ENCODE measurements at regions not wholly inside any gene's neighbourhood (a gene's known extent, or its start where the extent isn't known, plus 50 kb on each side); places are given as distances from the start of the nearest gene placed in this dataset.

DNA sequence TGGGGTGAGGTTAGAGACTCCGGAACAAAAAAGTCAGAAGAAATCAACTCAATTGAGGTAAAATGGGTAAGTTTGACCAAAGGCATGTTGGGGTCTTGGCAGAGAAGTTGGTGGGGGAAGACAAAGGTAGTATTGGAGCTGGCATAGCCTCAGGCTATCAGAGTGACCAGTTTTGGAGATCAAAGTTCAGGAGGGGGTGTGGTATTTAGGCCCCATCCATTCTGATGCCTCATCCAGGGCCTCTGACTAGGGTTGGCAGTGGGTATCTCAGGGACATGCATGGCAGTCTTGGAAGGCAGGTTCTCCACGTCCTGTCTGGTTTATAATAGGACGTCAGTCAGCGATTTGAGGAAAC is 73.2 kb upstream of the TRABD2B start:
- TF ChIP-seq, protein P1, sequence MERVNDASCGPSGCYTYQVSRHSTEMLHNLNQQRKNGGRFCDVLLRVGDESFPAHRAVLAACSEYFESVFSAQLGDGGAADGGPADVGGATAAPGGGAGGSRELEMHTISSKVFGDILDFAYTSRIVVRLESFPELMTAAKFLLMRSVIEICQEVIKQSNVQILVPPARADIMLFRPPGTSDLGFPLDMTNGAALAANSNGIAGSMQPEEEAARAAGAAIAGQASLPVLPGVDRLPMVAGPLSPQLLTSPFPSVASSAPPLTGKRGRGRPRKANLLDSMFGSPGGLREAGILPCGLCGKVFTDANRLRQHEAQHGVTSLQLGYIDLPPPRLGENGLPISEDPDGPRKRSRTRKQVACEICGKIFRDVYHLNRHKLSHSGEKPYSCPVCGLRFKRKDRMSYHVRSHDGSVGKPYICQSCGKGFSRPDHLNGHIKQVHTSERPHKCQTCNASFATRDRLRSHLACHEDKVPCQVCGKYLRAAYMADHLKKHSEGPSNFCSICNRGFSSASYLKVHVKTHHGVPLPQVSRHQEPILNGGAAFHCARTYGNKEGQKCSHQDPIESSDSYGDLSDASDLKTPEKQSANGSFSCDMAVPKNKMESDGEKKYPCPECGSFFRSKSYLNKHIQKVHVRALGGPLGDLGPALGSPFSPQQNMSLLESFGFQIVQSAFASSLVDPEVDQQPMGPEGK (CRISPR knock-in tag; IDR thresholded peaks at IDR 0.05; ENCODE audit: borderline replicate concordance), result no peak
- no peak for TF ChIP-seq TOX (CRISPR knock-in tag; IDR thresholded peaks at IDR 0.05; ENCODE audit: borderline replicate concordance)
- TF ChIP-seq RARB (CRISPR knock-in tag; IDR thresholded peaks at IDR 0.05), result no peak
- TF ChIP-seq ZC3H10 (CRISPR knock-in tag; IDR thresholded peaks at IDR 0.05), result no peak
- TF ChIP-seq ZFP3 (CRISPR knock-in tag; IDR thresholded peaks at IDR 0.05), result no peak
- TF ChIP-seq OSR1 (CRISPR knock-in tag; IDR thresholded peaks at IDR 0.05), result no peak
- no peak for TF ChIP-seq ISL1 (CRISPR knock-in tag; IDR thresholded peaks at IDR 0.05)
- no peak for TF ChIP-seq ARNTL (CRISPR knock-in tag; IDR thresholded peaks at IDR 0.05; ENCODE audit: borderline replicate concordance, low read depth)
- TF ChIP-seq GLIS3 (CRISPR knock-in tag; IDR thresholded peaks at IDR 0.05), result no peak
- TF ChIP-seq, protein P2, sequence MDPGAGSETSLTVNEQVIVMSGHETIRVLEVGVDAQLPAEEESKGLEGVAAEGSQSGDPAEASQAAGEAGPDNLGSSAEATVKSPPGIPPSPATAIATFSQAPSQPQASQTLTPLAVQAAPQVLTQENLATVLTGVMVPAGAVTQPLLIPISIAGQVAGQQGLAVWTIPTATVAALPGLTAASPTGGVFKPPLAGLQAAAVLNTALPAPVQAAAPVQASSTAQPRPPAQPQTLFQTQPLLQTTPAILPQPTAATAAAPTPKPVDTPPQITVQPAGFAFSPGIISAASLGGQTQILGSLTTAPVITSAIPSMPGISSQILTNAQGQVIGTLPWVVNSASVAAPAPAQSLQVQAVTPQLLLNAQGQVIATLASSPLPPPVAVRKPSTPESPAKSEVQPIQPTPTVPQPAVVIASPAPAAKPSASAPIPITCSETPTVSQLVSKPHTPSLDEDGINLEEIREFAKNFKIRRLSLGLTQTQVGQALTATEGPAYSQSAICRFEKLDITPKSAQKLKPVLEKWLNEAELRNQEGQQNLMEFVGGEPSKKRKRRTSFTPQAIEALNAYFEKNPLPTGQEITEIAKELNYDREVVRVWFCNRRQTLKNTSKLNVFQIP (CRISPR knock-in tag; IDR thresholded peaks at IDR 0.05; ENCODE audit: borderline replicate concordance, low read depth), result no peak
- no peak for TF ChIP-seq CSDC2 (CRISPR knock-in tag; IDR thresholded peaks at IDR 0.05)
- TF ChIP-seq ZNF565 (CRISPR knock-in tag; conservative IDR thresholded peaks at IDR 0.05; ENCODE audit: low read depth), result no peak

Measured in SK-N-SH treated with all-trans-retinoic acid at 6 μM for 48 hours (cell line).